ENCODE measurements at regions not wholly inside any gene's neighbourhood (a gene's known extent, or its start where the extent isn't known, plus 50 kb on each side); places are given as distances from the start of the nearest gene placed in this dataset.

- no peaks in the 10 kb centered on the region for H3K9me3 ChIP-seq
- H3K27ac ChIP-seq: no peak overlapping the region
- H3K4me3 ChIP-seq: no peak overlapping the region
- no peaks in the 10 kb centered on the region for H3K27me3 ChIP-seq (ENCODE audit: insufficient read depth in 3 of 3, low read length in 2 of 3)
- intact Hi-C loops (cut with DNase I): no loop called here
- no peak for DNase-seq
- no peak for ATAC-seq
- H3K4me1 ChIP-seq: no peaks in the 10 kb centered on the region
- no peaks in the 10 kb centered on the region for H3K36me3 ChIP-seq (ENCODE audit: insufficient read depth in 1 of 2, low read depth in 1 of 2)
- TF ChIP-seq, protein P1, sequence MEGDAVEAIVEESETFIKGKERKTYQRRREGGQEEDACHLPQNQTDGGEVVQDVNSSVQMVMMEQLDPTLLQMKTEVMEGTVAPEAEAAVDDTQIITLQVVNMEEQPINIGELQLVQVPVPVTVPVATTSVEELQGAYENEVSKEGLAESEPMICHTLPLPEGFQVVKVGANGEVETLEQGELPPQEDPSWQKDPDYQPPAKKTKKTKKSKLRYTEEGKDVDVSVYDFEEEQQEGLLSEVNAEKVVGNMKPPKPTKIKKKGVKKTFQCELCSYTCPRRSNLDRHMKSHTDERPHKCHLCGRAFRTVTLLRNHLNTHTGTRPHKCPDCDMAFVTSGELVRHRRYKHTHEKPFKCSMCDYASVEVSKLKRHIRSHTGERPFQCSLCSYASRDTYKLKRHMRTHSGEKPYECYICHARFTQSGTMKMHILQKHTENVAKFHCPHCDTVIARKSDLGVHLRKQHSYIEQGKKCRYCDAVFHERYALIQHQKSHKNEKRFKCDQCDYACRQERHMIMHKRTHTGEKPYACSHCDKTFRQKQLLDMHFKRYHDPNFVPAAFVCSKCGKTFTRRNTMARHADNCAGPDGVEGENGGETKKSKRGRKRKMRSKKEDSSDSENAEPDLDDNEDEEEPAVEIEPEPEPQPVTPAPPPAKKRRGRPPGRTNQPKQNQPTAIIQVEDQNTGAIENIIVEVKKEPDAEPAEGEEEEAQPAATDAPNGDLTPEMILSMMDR (IDR thresholded peaks at IDR 0.05): no peak
These were observed 280.5 kb downstream of the TLL1 start for GRCh38 chr4:166153548-166153947.

- H3K27ac ChIP-seq: no peak overlapping the region
- no peak for DNase-seq
- no peaks in the 10 kb centered on the region for H3K36me3 ChIP-seq (ENCODE audit: insufficient read depth in 1 of 2, low read depth in 1 of 2)
- H3K9me3 ChIP-seq: no peaks in the 10 kb centered on the region
- 45 to 58% (median 53%) methylated on average over 4 of the region's 4 CpGs for WGBS, 3 donors
- no peaks in the 10 kb centered on the region for H3K27me3 ChIP-seq (ENCODE audit: insufficient read depth in 3 of 3, low read length in 2 of 3)
- intact Hi-C loops (cut with DNase I): loop anchor here in 1 of 2 donors (10.0 kb wide), 1 partner anchor 92 kb away; no protein-coding TSS in a partner anchor
- TF ChIP-seq, protein P1 (IDR thresholded peaks at IDR 0.05): no peak
- ATAC-seq: no peak
- no peaks in the 10 kb centered on the region for H3K4me1 ChIP-seq
- H3K4me3 ChIP-seq: no peak overlapping the region
These were observed 289.3 kb downstream of the TLL1 start for GRCh38 chr4:166162327-166162726.

DNA sequence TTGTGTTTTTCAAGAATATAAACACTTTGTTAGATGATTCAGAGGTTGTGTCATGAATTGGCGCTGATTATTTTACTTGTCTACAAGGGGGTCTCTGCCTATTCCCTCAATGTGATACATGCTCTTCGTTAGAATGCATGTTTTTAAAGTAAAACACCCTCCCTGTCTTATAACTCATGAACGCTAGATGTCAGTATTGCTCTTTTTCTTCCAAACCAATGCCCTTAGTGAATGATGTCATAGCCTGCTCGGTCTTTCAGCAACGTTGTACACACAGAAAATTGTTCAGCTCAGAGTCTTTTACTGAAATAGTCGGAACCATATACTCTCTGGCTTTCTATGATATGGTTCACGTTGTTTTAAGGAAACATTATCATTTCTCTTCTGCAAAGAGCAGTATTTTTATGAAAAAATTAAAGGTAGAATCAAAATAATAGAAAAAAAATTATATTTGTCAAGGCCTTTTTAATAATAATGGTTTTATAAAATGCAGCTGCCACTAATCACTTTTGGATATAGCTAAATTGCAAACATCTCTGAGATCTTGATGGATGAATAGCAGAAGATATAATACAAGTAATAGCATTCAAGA lies 292.9 kb downstream of the TLL1 start:
- Histone ChIP-seq H3K27me3 (ENCODE audit: insufficient read depth in 3 of 3, low read length in 2 of 3) (no peaks in the 10 kb centered on the region), H3K4me1 (no peaks in the 10 kb centered on the region), H3K4me3 (no peak overlapping the region), H3K9me3 (no peaks in the 10 kb centered on the region), H3K36me3 (ENCODE audit: insufficient read depth in 1 of 2, low read depth in 1 of 2) (no peaks in the 10 kb centered on the region), H3K27ac (no peak overlapping the region)
- WGBS, 3 donors: 0 to 2% (median 1%) methylated on average over 7 of the region's 7 CpGs
- TF ChIP-seq, protein P1 (IDR thresholded peaks at IDR 0.05): peak; percentile 65
- DNase-seq (no peak), ATAC-seq (peak in 3 of 4 donors; percentile 66 to 73 (median 66))
- intact Hi-C loops (cut with DNase I): loop anchor here (5.0 to 10.0 kb wide), 2 partner anchors 89 to 629 kb away; no protein-coding TSS in a partner anchor

GRCh38 chr4:166169111-166169510 lies 296.1 kb downstream of the TLL1 start:
- WGBS, 3 donors: 53 to 56% (median 54%) methylated on average over 3 of the region's 3 CpGs
- Histone ChIP-seq H3K9me3 (no peaks in the 10 kb centered on the region), H3K4me1 (no peaks in the 10 kb centered on the region), H3K36me3 (ENCODE audit: insufficient read depth in 1 of 2, low read depth in 1 of 2) (no peaks in the 10 kb centered on the region), H3K27me3 (ENCODE audit: insufficient read depth in 3 of 3, low read length in 2 of 3) (no peaks in the 10 kb centered on the region), H3K27ac (no peak overlapping the region), H3K4me3 (no peak overlapping the region)
- ATAC-seq (no peak), DNase-seq (no peak)
- intact Hi-C loops (cut with DNase I): loop anchor here (5.0 to 10.0 kb wide), 2 partner anchors 86 to 632 kb away; no protein-coding TSS in a partner anchor
- TF ChIP-seq, protein P1 (IDR thresholded peaks at IDR 0.05): no peak

- WGBS, 3 donors: 30 to 65% (median 53%) methylated on average over 2 of the region's 2 CpGs
- no peak overlapping the region for H3K4me3 ChIP-seq
- H3K36me3 ChIP-seq (ENCODE audit: insufficient read depth in 1 of 2, low read depth in 1 of 2): no peaks in the 10 kb centered on the region
- ATAC-seq (no peak), DNase-seq (no peak)
- H3K27me3 ChIP-seq (ENCODE audit: insufficient read depth in 3 of 3, low read length in 2 of 3): peaks cover 0 to 1% (median 0%) of the 10 kb centered on the region in 3 donors
- no peaks in the 10 kb centered on the region for H3K4me1 ChIP-seq
- H3K27ac ChIP-seq: no peak overlapping the region
- TF ChIP-seq, protein P1 (IDR thresholded peaks at IDR 0.05): no peak
- intact Hi-C loops (cut with DNase I): no loop called here
- no peaks in the 10 kb centered on the region for H3K9me3 ChIP-seq
These were observed 299.6 kb downstream of the TLL1 start for GRCh38 chr4:166172619-166173018.

Measured in psoas muscle (tissue), 7 donors.